GM12892 (cell line): ENCODE measurements at regions not wholly inside any gene's neighbourhood (a gene's known extent, or its start where the extent isn't known, plus 50 kb on each side); places are given as distances from the start of the nearest gene placed in this dataset.
A peak's percentile ranks its signal among the peaks of the same experiment; 100 is the strongest.

Source experiments
- DNase-seq: peaks from one replicate; pipeline ENCODE4 v3.0.0; 2011; ENCODE audit not compliant: insufficient read length
- FAIRE-seq: peaks from 2 replicates; lab custom pipeline; 2011; peaks lifted over from hg19 to GRCh38; lab: Jason Lieb, UNC
- POLR2A ChIP-seq: IDR thresholded peaks from 2 replicates; pipeline ENCODE4 v1.6.1; 2011; ENCODE audit warnings: low read depth, low read length, control low read depth
- POLR2AphosphoS5 ChIP-seq: IDR thresholded peaks from 2 replicates; pipeline ENCODE4 v1.6.1; 2011; ENCODE audit warnings: low read depth, low read length, control low read depth
- TAF1 ChIP-seq: IDR thresholded peaks from 2 replicates; pipeline ENCODE4 v1.6.1; 2011; ENCODE audit warnings: low read depth, mild to moderate bottlenecking, control low read depth, low read length, borderline replicate concordance

- peak; percentile 36 for FAIRE-seq
- DNase-seq: no peak
- no peak for TF ChIP-seq POLR2AphosphoS5
These were observed 475.6 kb downstream of the COG6 start for GRCh38 chr13:40130871-40131636.

GRCh38 chr13:40132249-40132648, 476.8 kb downstream of the COG6 start:
- no peak for TF ChIP-seq POLR2AphosphoS5
- no peak for TF ChIP-seq POLR2A
- FAIRE-seq (peak; percentile 9), DNase-seq (no peak)

- no peak for FAIRE-seq
- no peak for DNase-seq
- TF ChIP-seq POLR2AphosphoS5: no peak
- TF ChIP-seq POLR2A: no peak
- no peak for TF ChIP-seq TAF1
These were observed 481.4 kb downstream of the COG6 start for GRCh38 chr13:40136896-40137295.

GRCh38 chr13:40137400-40137799, 481.9 kb downstream of the COG6 start:
- DNase-seq (no peak), FAIRE-seq (no peak)
- TF ChIP-seq POLR2AphosphoS5: no peak
- TF ChIP-seq POLR2A: no peak

- FAIRE-seq (no peak), DNase-seq (no peak)
- TF ChIP-seq POLR2A (no peak), TAF1 (no peak), POLR2AphosphoS5 (no peak)
These were observed 484.5 kb downstream of the COG6 start for GRCh38 chr13:40139896-40140520.

- no peak for TF ChIP-seq TAF1
- TF ChIP-seq POLR2AphosphoS5: no peak
- TF ChIP-seq POLR2A: no peak
- no peak for FAIRE-seq
- DNase-seq: no peak
These were observed 486.5 kb downstream of the COG6 start for GRCh38 chr13:40141859-40142555.

- no peak for FAIRE-seq
- DNase-seq: no peak
These were observed 487.6 kb downstream of the COG6 start for GRCh38 chr13:40143106-40143505.

GRCh38 chr13:40143559-40143958, 488.1 kb downstream of the COG6 start:
- FAIRE-seq: no peak
- no peak for DNase-seq
- TF ChIP-seq POLR2AphosphoS5 (no peak), POLR2A (no peak), TAF1 (no peak)

More at GRCh38 chr13:40143106-40143505, 487.6 kb downstream of the COG6 start:
- no peak for TF ChIP-seq POLR2A
- no peak for TF ChIP-seq POLR2AphosphoS5
- no peak for TF ChIP-seq TAF1

- FAIRE-seq (peak; percentile 40), DNase-seq (no peak)
- TF ChIP-seq POLR2AphosphoS5 (no peak), POLR2A (no peak), TAF1 (no peak)
These were observed 489.7 kb downstream of the COG6 start for GRCh38 chr13:40145139-40145538.

GRCh38 chr13:40146063-40146462, 490.6 kb downstream of the COG6 start:
- FAIRE-seq: no peak
- no peak for TF ChIP-seq TAF1
- no peak for TF ChIP-seq POLR2AphosphoS5
- TF ChIP-seq POLR2A: no peak

GRCh38 chr13:40146611-40147117, 491.2 kb downstream of the COG6 start:
- DNase-seq (no peak), FAIRE-seq (no peak)
- TF ChIP-seq POLR2A (no peak), TAF1 (no peak), POLR2AphosphoS5 (no peak)

More at GRCh38 chr13:40146063-40146462, 490.6 kb downstream of the COG6 start:
- no peak for DNase-seq

GRCh38 chr13:40148101-40148500, 492.6 kb downstream of the COG6 start:
- TF ChIP-seq TAF1 (no peak), POLR2AphosphoS5 (no peak), POLR2A (no peak)
- FAIRE-seq: no peak
- DNase-seq: no peak
